ENCODE measurements at regions not wholly inside any gene's neighbourhood (a gene's known extent, or its start where the extent isn't known, plus 50 kb on each side); places are given as distances from the start of the nearest gene placed in this dataset.

- Histone ChIP-seq H3K9me3 (ENCODE audit: control insufficient read depth, insufficient read depth, low read depth, low read length) (no peaks in the 10 kb centered on the region), H3K27me3 (ENCODE audit: control insufficient read depth, insufficient read depth, low read length) (no peaks in the 10 kb centered on the region), H3K4me1 (ENCODE audit: control insufficient read depth, insufficient read depth, low read length) (no peaks in the 10 kb centered on the region), H3K36me3 (ENCODE audit: control insufficient read depth, insufficient read depth, low read length) (no peaks in the 10 kb centered on the region), H3K4me3 (ENCODE audit: low read depth in 2 of 2, low read length in 2 of 2) (no peak overlapping the region), H3K27ac (ENCODE audit: low read length) (no peak overlapping the region)
- intact Hi-C loops (cut with micrococcal nuclease; ENCODE audit: unreplicated experiment) (no loop called here), in situ Hi-C loops (cut with HindIII; ENCODE audit: low pct_unique_long_range_greater_than_20kb, low sequenced_read_pairs) (no loop called here)
- ChIA-PET POLR2A (interaction anchor here (0.5 kb wide), 1 partner anchor 32 kb away, joined by 3 read pairs; no protein-coding TSS in a partner anchor), CTCF (no interaction called here)
- ATAC-seq (no peak), DNase-seq (ENCODE audit: low read depth, low spot score) (no peak)
- BruUV-seq (replicated peaks): no TSS peak
- TF ChIP-seq CTCF (IDR thresholded peaks at IDR 0.05) (no peak), SIN3A (IDR thresholded peaks at IDR 0.05; ENCODE audit: borderline replicate concordance, insufficient read depth, low read depth, low read length) (no peak), TCF7L2 (IDR thresholded peaks at IDR 0.05; ENCODE audit: low read depth, low read length) (no peak), POLR2AphosphoS5 (IDR thresholded peaks at IDR 0.05; ENCODE audit: low read depth, low read length) (no peak)
Measured at GRCh38 chr2:238613610-238614009, 186.9 kb downstream of the ASB1 start.

GRCh38 chr2:238614376-238614775, 187.6 kb downstream of the ASB1 start:
- BruUV-seq (replicated peaks): no TSS peak
- TF ChIP-seq CTCF (IDR thresholded peaks at IDR 0.05): no peak
- TF ChIP-seq TCF7L2 (IDR thresholded peaks at IDR 0.05; ENCODE audit: low read depth, low read length): no peak
- TF ChIP-seq SIN3A (IDR thresholded peaks at IDR 0.05; ENCODE audit: borderline replicate concordance, insufficient read depth, low read depth, low read length): no peak
- no peak for TF ChIP-seq REST (IDR thresholded peaks at IDR 0.05; ENCODE audit: insufficient read depth in 1 of 2, low read depth in 2 of 2, low read length in 1 of 2)
- no peak for TF ChIP-seq POLR2AphosphoS5 (IDR thresholded peaks at IDR 0.05; ENCODE audit: low read depth, low read length)
- no peak for DNase-seq (ENCODE audit: low read depth, low spot score)
- ATAC-seq: no peak
- ChIA-PET CTCF (no interaction called here), POLR2A (no interaction called here)
- Histone ChIP-seq H3K4me1 (ENCODE audit: control insufficient read depth, insufficient read depth, low read length) (no peaks in the 10 kb centered on the region), H3K36me3 (ENCODE audit: control insufficient read depth, insufficient read depth, low read length) (no peaks in the 10 kb centered on the region), H3K27ac (ENCODE audit: low read length) (no peak overlapping the region), H3K4me3 (ENCODE audit: low read depth in 2 of 2, low read length in 2 of 2) (no peak overlapping the region), H3K9me3 (ENCODE audit: control insufficient read depth, insufficient read depth, low read depth, low read length) (no peaks in the 10 kb centered on the region), H3K27me3 (ENCODE audit: control insufficient read depth, insufficient read depth, low read length) (no peaks in the 10 kb centered on the region)
- in situ Hi-C loops (cut with HindIII; ENCODE audit: low pct_unique_long_range_greater_than_20kb, low sequenced_read_pairs) (no loop called here), intact Hi-C loops (cut with micrococcal nuclease; ENCODE audit: unreplicated experiment) (no loop called here)
